HepG2 (cell line): ENCODE measurements at regions not wholly inside any gene's neighbourhood (a gene's known extent, or its start where the extent isn't known, plus 50 kb on each side); places are given as distances from the start of the nearest gene placed in this dataset.
"Not testable (repeated sequence)": the region's sequence is repeated elsewhere in the genome, so short reads cannot be mapped to it uniquely, and the experiment has no call there.

Experiments used
- ATF7-NPFF ChIP-seq: sonication (generic); formaldehyde crosslinking; IDR thresholded peaks from 2 replicates; pipeline ENCODE4 v1.8.1; 2023; ENCODE audit warnings: mild to moderate bottlenecking, low read depth, missing genetic modification reagents, moderate library complexity
- FOXA1 ChIP-seq, 2 experiments: fragments of 450-650 bp in 1 of 2; sonication (generic) in 1 of 2; formaldehyde crosslinking in 1 of 2; IDR thresholded peaks; 2 replicates each; pipeline versions ENCODE4 v1.4.0 to v1.6.1; 2016 to 2020; ENCODE audit warnings: missing genetic modification reagents in 1 of 2
- GATAD2A ChIP-seq: IDR thresholded peaks from 2 replicates; pipeline ENCODE4 v1.6.1; 2016
- HNF1A ChIP-seq, 2 experiments: sonication (generic) in 1 of 2; formaldehyde crosslinking in 1 of 2; IDR thresholded peaks; 2 replicates each; pipeline versions ENCODE4 v1.4.0 to v1.6.1; 2016 to 2020; ENCODE audit warnings: borderline replicate concordance in 1 of 2, low read depth in 1 of 2, mild to moderate bottlenecking in 1 of 2, missing genetic modification reagents in 1 of 2
- JDP2 ChIP-seq: sonication (generic); formaldehyde crosslinking; IDR thresholded peaks from 2 replicates; pipeline ENCODE4 v1.8.1; 2022; ENCODE audit warnings: missing genetic modification reagents, borderline replicate concordance
- JUN ChIP-seq: sonication (generic); formaldehyde crosslinking; IDR thresholded peaks from 2 replicates; pipeline ENCODE4 v1.4.0; 2020; ENCODE audit warnings: mild to moderate bottlenecking, missing genetic modification reagents
- KDM5A ChIP-seq: fragments of 200-600 bp; sonication (generic); IDR thresholded peaks from 2 replicates; pipeline ENCODE4 v1.7.0; 2018; ENCODE audit warnings: antibody characterized with exemption, mild to moderate bottlenecking, low read length, borderline replicate concordance
- NFKBIZ ChIP-seq: IDR thresholded peaks from 2 replicates; pipeline ENCODE4 v1.6.1; 2018; ENCODE audit warnings: missing genetic modification reagents, missing compliant biosample characterization
- NFYB ChIP-seq: sonication (generic); formaldehyde crosslinking; IDR thresholded peaks from 2 replicates; pipeline ENCODE4 v1.4.0; 2020; ENCODE audit warnings: missing genetic modification reagents
- SAP130 ChIP-seq: IDR thresholded peaks from 2 replicates; pipeline ENCODE4 v1.6.1; 2016; ENCODE audit warnings: low read depth
- SOX5 ChIP-seq: IDR thresholded peaks from 2 replicates; pipeline ENCODE4 v1.6.1; 2016; ENCODE audit warnings: borderline replicate concordance
- TBX3 ChIP-seq: fragments of 450-650 bp; IDR thresholded peaks from 2 replicates; pipeline ENCODE4 v1.6.1; 2017; ENCODE audit warnings: antibody characterized with exemption, mild to moderate bottlenecking, inconsistent platforms, borderline replicate concordance
- TCF12 ChIP-seq, 2 experiments: fragments of 450-650 bp in 1 of 2; sonication (generic) in 1 of 2; formaldehyde crosslinking in 1 of 2; IDR thresholded peaks; 2 replicates each; pipeline versions ENCODE4 v1.6.1 to v1.8.0; 2017 to 2022; ENCODE audit warnings: antibody characterized with exemption in 1 of 2, mild to moderate bottlenecking in 1 of 2, missing genetic modification reagents in 1 of 2, moderate library complexity in 1 of 2
- YEATS2 ChIP-seq: sonication (generic); formaldehyde crosslinking; IDR thresholded peaks from 2 replicates; pipeline ENCODE4 v1.4.0; 2020; ENCODE audit warnings: missing genetic modification reagents, borderline replicate concordance
- ZNF275 ChIP-seq: sonication (generic); formaldehyde crosslinking; IDR thresholded peaks from 2 replicates; pipeline ENCODE4 v1.8.0; 2022; ENCODE audit warnings: missing genetic modification reagents, mild to moderate bottlenecking, inconsistent platforms, borderline replicate concordance
- ZNF430 ChIP-seq: sonication (generic); formaldehyde crosslinking; IDR thresholded peaks from 2 replicates; pipeline ENCODE4 v1.9.0; 2021; ENCODE audit warnings: mild to moderate bottlenecking, missing genetic modification reagents
- ZNF546 ChIP-seq: sonication (generic); formaldehyde crosslinking; conservative IDR thresholded peaks from 2 replicates; pipeline ENCODE4 v1.8.1; 2023; ENCODE audit warnings: mild to moderate bottlenecking, missing genetic modification reagents
- ZNF574 ChIP-seq: sonication (generic); formaldehyde crosslinking; IDR thresholded peaks from 2 replicates; pipeline ENCODE4 v1.4.0; 2020; ENCODE audit warnings: missing genetic modification reagents
- ZNF644 ChIP-seq: IDR thresholded peaks from 2 replicates; pipeline ENCODE4 v1.6.1; 2016; ENCODE audit warnings: low read depth
- ZNF781 ChIP-seq: sonication (generic); formaldehyde crosslinking; IDR thresholded peaks from 2 replicates; pipeline ENCODE4 v1.5.1; 2020; ENCODE audit warnings: borderline replicate concordance, mild to moderate bottlenecking, missing genetic modification reagents; ENCODE audit errors: not compliant biosample characterization

- TF ChIP-seq ZNF430 (peak; percentile 99), FOXA1 (CRISPR knock-in tag; IDR thresholded peaks at IDR 0.05) (peak; percentile 64), NFYB (CRISPR knock-in tag) (peak; percentile 52), KDM5A (peak; percentile 77), GATAD2A (CRISPR knock-in tag) (peak; percentile 73), ATF7-NPFF (CRISPR knock-in tag) (peak; percentile 100), JDP2 (CRISPR knock-in tag) (peak; percentile 97), ZNF574 (CRISPR knock-in tag) (peak; percentile 95), NFKBIZ (peak; percentile 99), JUN (peak; percentile 87; the same call in 1 of the 2 replicates), ZNF781 (CRISPR knock-in tag) (peak; percentile 99), ZNF546 (CRISPR knock-in tag) (peak; percentile 96; the same call in 1 of the 2 replicates), HNF1A (IDR thresholded peaks at IDR 0.05; ENCODE audit: low read depth) (peak; percentile 27; the same call in 1 of the 2 replicates), HNF1A (CRISPR knock-in tag; IDR thresholded peaks at IDR 0.05; ENCODE audit: borderline replicate concordance) (peak; percentile 93), ZNF644 (peak; percentile 48; the same call in 1 of the 2 replicates), SOX5 (CRISPR knock-in tag) (peak; percentile 84), YEATS2 (CRISPR knock-in tag) (peak; percentile 95), ZNF275 (CRISPR knock-in tag) (peak; percentile 100), TCF12 (CRISPR knock-in tag; IDR thresholded peaks at IDR 0.05) (peak; percentile 98), TBX3 (peak; percentile 52; the same call in 1 of the 2 replicates), SAP130 (peak; percentile 97)
- not testable (repeated sequence) for TF ChIP-seq FOXA1, TCF12 (IDR thresholded peaks at IDR 0.05)
Measured at GRCh38 chr16:21520134-21521047, 79.0 kb upstream of the METTL9 start (continued).
